ENCODE measurements at regions not wholly inside any gene's neighbourhood (a gene's known extent, or its start where the extent isn't known, plus 50 kb on each side); places are given as distances from the start of the nearest gene placed in this dataset.

- TF ChIP-seq SIN3A (IDR thresholded peaks at IDR 0.05; ENCODE audit: borderline replicate concordance, insufficient read depth, low read length) (no peak), POLR2AphosphoS5 (IDR thresholded peaks at IDR 0.05; ENCODE audit: low read depth, low read length) (no peak), REST (IDR thresholded peaks at IDR 0.05; ENCODE audit: insufficient read depth in 1 of 2, low read depth in 2 of 2, low read length in 2 of 2) (no peak)
Measured at GRCh38 chr14:85027681-85028370, 502.1 kb upstream of the FLRT2 start.
